AG04449 (cell line): ENCODE measurements at regions not wholly inside any gene's neighbourhood (a gene's known extent, or its start where the extent isn't known, plus 50 kb on each side); places are given as distances from the start of the nearest gene placed in this dataset.

ENCODE experiments used
- CTCF ChIA-PET: fragments of 350-600 bp; formaldehyde crosslinking; extraction: SDS; loops from one replicate; lab custom pipeline; 2021; ENCODE audit warnings: antibody characterized with exemption; lab: Yijun Ruan, JAX
- POLR2A ChIA-PET: fragments of 400-600, 350-600 bp; formaldehyde crosslinking; extraction: SDS; loops from one replicate; lab custom pipeline; 2020; ENCODE audit warnings: antibody characterized with exemption, inconsistent platforms; lab: Yijun Ruan, JAX
- DNase-seq: peaks from one replicate; pipeline ENCODE4 v3.0.0-alpha.2; 2010; ENCODE audit warnings: low read depth, low spot score
- H3K4me3 ChIP-seq: 2 replicates; pipeline ENCODE4 v1.5.1; 2011; ENCODE audit warnings: low read depth, mild to moderate bottlenecking, control low read depth, low read length
- TF ChIP-seq, protein P1 (sequence below): IDR thresholded peaks from one replicate; pipeline ENCODE4 v1.5.1; 2011; ENCODE audit warnings: mild to moderate bottlenecking, moderate library complexity, low read length, control low read depth, inconsistent platforms; ENCODE audit not compliant: insufficient read depth; ENCODE audit errors: missing control alignments

DNA sequence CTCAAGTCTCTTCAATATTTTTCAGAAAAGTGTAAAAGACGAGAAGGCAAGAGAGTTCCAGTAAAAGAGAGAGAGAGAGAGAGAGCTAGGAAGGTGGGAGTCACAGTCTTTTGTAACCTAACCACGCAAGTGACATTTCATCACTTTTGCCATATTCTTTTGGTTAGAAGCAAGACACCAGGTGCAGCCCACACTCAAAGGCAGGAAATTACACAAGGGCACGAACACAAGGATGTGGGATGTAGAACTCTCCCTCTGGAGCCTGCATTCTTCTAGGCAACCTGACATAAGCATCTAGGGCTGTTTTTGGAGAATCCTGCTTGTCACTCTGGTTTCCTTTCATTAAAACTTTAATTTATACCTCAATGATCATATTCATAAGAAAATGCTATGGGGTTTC, 1213.1 kb downstream of the DNAJB9 start:
- DNase-seq = no peak
- H3K4me3 ChIP-seq = no peak overlapping the region
- ChIA-PET POLR2A (no interaction called here), CTCF (no interaction called here)
- TF ChIP-seq, protein P1, sequence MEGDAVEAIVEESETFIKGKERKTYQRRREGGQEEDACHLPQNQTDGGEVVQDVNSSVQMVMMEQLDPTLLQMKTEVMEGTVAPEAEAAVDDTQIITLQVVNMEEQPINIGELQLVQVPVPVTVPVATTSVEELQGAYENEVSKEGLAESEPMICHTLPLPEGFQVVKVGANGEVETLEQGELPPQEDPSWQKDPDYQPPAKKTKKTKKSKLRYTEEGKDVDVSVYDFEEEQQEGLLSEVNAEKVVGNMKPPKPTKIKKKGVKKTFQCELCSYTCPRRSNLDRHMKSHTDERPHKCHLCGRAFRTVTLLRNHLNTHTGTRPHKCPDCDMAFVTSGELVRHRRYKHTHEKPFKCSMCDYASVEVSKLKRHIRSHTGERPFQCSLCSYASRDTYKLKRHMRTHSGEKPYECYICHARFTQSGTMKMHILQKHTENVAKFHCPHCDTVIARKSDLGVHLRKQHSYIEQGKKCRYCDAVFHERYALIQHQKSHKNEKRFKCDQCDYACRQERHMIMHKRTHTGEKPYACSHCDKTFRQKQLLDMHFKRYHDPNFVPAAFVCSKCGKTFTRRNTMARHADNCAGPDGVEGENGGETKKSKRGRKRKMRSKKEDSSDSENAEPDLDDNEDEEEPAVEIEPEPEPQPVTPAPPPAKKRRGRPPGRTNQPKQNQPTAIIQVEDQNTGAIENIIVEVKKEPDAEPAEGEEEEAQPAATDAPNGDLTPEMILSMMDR = no peak

DNA sequence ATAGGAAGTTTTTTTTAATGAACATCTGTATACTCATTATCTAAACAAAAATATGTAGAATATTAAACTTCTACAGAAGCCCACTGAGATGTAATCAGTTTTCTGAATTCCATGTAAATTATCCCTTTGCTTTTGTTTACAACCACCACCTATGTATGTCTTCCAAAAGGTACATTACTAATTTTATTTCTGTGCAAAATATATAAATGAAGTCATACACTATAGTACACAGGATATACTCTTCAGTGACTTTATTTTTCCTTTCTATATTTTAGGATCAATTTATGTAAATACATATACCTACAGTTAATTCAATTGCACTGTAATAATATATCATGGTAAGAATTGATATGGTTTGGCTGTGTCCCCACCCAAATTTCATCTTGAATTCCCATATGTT, 1236.9 kb downstream of the DNAJB9 start:
- no peak overlapping the region for H3K4me3 ChIP-seq
- ChIA-PET CTCF (no interaction called here), POLR2A (no interaction called here)
- no peak for DNase-seq
- TF ChIP-seq, protein P1 = no peak

DNA sequence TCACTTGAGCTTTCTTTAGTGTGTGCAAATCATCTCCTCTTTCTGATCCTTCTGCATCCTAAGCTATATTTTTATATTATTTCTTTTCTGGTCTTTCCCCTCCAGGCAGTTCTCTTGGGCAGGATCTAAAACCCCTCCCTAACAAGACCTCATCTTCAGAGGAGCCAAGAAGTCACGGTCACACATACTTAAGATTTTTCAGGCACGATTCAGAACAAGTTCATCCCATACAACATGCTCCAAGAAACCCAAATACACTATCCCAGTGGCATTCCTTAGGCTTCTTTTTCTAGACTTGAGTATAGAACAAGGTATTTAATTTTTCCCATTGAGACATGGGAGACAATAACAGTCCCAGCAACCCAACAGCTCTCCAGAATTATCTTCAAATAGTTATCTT, 1251.5 kb downstream of the DNAJB9 start:
- DNase-seq = no peak
- ChIA-PET POLR2A (no interaction called here), CTCF (no interaction called here)
- TF ChIP-seq, protein P1 = no peak
- no peak overlapping the region for H3K4me3 ChIP-seq

DNA sequence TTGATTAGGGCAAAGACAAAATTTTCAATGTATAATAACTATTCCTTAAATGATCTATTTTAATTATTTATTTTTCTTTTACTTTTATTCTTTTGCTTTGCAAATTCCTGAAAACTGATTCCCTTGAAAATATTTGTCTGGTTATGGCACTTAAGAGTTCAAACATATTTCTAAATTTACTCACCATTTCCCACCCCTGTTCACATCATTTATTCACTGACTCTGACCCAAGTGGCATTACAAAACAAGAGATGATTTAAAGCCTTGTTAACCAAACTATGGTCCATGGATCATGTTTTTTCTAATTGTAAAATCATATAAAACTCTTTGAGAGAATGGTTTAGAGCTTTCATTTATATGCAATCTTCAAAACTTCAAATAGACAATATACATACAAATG, 1256.1 kb upstream of the LRRN3 start:
- ChIA-PET CTCF (no interaction called here), POLR2A (no interaction called here)
- TF ChIP-seq, protein P1 = no peak
- DNase-seq = no peak
- H3K4me3 ChIP-seq = no peak overlapping the region

DNA sequence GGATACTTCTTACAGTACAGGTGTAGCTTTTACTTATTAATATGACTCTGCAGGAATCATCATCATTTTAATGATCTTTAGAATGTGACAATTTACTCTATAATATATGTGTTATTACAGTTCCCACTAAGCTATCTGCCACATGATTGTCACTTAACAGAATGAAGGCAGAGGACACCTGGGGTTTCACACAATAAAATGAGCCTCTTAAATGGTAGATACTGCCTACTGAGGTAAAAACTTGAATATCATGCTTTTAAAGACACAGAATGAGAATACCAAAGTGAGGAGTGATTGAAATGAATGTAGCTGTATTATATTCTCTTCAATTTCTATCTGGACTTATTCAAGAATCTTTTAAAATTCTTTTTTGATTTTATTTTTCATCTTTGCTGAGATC, 1255.3 kb upstream of the LRRN3 start:
- CTCF ChIA-PET = no interaction called here
- no peak overlapping the region for H3K4me3 ChIP-seq
- TF ChIP-seq, protein P1 = no peak
- POLR2A ChIA-PET = no interaction called here
- DNase-seq = no peak

DNA sequence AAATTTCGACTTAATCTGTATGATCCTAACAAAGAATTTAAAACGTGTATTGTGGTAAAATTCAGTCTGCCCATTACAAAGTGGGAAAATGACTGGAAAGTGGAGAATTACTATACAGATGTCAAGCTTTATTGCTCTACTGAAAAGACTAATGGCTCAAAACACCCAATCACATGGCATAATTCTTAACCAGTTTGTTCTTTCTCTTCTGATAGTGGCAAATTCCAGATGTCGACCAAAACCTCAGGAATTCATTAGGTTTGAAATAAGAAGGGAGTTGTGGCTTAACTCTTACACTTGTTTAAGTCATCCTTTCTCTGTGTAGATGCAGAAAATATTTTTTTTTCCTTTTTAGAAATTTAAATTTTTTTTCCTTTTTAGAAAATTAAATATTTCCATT, 1254.9 kb upstream of the LRRN3 start:
- DNase-seq = no peak
- TF ChIP-seq, protein P1 = no peak
- ChIA-PET POLR2A (no interaction called here), CTCF (no interaction called here)
- H3K4me3 ChIP-seq = no peak overlapping the region
